Fibroblast of villous mesenchyme (primary cell): ENCODE measurements at regions not wholly inside any gene's neighbourhood (a gene's known extent, or its start where the extent isn't known, plus 50 kb on each side); places are given as distances from the start of the nearest gene placed in this dataset.
"Not testable (repeated sequence)": the region's sequence is repeated elsewhere in the genome, so short reads cannot be mapped to it uniquely, and the experiment has no call there.

Experiments used
- DNase-seq: peaks from one replicate; pipeline ENCODE4 v3.0.0-alpha.2; 2010; ENCODE audit warnings: low read depth
- H3K4me3 ChIP-seq: 2 replicates; pipeline ENCODE4 v1.5.1; 2011; ENCODE audit warnings: low read depth, mild to moderate bottlenecking, low read length
- CTCF ChIP-seq: IDR thresholded peaks from 2 replicates; pipeline ENCODE4 v1.5.1; 2012; ENCODE audit warnings: low read depth, mild to moderate bottlenecking, low read length; ENCODE audit not compliant: insufficient read depth

GRCh38 chr2:88897715-88898114 is 206.2 kb downstream of the RPIA start:
- no peak overlapping the region for H3K4me3 ChIP-seq
- no peak for TF ChIP-seq CTCF

GRCh38 chr2:88903749-88904353 is 212.4 kb downstream of the RPIA start:
- peak; percentile 80 for TF ChIP-seq CTCF
- H3K4me3 ChIP-seq: no peak overlapping the region
- peak; percentile 23 for DNase-seq

More at GRCh38 chr2:88897715-88898114, 206.2 kb downstream of the RPIA start:
- DNase-seq: no peak

- no peak for TF ChIP-seq CTCF
- no peak for DNase-seq
- no peak overlapping the region for H3K4me3 ChIP-seq
Measured at GRCh38 chr2:88913280-88913679, 221.8 kb downstream of the RPIA start.

GRCh38 chr2:88919087-88919738 is 227.7 kb downstream of the RPIA start:
- H3K4me3 ChIP-seq: no peak overlapping the region
- peak; percentile 29 for DNase-seq
- TF ChIP-seq CTCF: peak; percentile 66

- not testable (repeated sequence) for DNase-seq, H3K4me3 ChIP-seq
Measured at GRCh38 chr2:88920399-88920798, 228.9 kb downstream of the RPIA start.

- TF ChIP-seq CTCF: no peak
- no peak overlapping the region for H3K4me3 ChIP-seq
- DNase-seq: no peak
Measured at GRCh38 chr2:88924533-88924932, 233.1 kb downstream of the RPIA start.

- no peak for DNase-seq
- no peak for TF ChIP-seq CTCF
- H3K4me3 ChIP-seq: no peak overlapping the region
Measured at GRCh38 chr2:88925770-88926462, 234.4 kb downstream of the RPIA start.
